GM12875 (cell line): ENCODE measurements at regions not wholly inside any gene's neighbourhood (a gene's known extent, or its start where the extent isn't known, plus 50 kb on each side); places are given as distances from the start of the nearest gene placed in this dataset.

ENCODE experiments used
- H3K4me3 ChIP-seq: one replicate; pipeline ENCODE4 v1.5.1; 2011; ENCODE audit warnings: low read depth, low read length, control low read depth
- TF ChIP-seq, protein P1 (sequence below): IDR thresholded peaks from 2 replicates; pipeline ENCODE4 v1.5.1; 2011; ENCODE audit warnings: low read depth, mild to moderate bottlenecking, control low read depth, inconsistent platforms, low read length, moderate library complexity, borderline replicate concordance; ENCODE audit not compliant: insufficient read depth

GRCh38 chr13:106390367-106390766, 145.1 kb downstream of the EFNB2 start:
- H3K4me3 ChIP-seq: no peak overlapping the region
- TF ChIP-seq, protein P1, sequence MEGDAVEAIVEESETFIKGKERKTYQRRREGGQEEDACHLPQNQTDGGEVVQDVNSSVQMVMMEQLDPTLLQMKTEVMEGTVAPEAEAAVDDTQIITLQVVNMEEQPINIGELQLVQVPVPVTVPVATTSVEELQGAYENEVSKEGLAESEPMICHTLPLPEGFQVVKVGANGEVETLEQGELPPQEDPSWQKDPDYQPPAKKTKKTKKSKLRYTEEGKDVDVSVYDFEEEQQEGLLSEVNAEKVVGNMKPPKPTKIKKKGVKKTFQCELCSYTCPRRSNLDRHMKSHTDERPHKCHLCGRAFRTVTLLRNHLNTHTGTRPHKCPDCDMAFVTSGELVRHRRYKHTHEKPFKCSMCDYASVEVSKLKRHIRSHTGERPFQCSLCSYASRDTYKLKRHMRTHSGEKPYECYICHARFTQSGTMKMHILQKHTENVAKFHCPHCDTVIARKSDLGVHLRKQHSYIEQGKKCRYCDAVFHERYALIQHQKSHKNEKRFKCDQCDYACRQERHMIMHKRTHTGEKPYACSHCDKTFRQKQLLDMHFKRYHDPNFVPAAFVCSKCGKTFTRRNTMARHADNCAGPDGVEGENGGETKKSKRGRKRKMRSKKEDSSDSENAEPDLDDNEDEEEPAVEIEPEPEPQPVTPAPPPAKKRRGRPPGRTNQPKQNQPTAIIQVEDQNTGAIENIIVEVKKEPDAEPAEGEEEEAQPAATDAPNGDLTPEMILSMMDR: no peak

GRCh38 chr13:106385654-106386053, 149.8 kb downstream of the EFNB2 start:
- TF ChIP-seq, protein P1: no peak
- H3K4me3 ChIP-seq: no peak overlapping the region

DNA sequence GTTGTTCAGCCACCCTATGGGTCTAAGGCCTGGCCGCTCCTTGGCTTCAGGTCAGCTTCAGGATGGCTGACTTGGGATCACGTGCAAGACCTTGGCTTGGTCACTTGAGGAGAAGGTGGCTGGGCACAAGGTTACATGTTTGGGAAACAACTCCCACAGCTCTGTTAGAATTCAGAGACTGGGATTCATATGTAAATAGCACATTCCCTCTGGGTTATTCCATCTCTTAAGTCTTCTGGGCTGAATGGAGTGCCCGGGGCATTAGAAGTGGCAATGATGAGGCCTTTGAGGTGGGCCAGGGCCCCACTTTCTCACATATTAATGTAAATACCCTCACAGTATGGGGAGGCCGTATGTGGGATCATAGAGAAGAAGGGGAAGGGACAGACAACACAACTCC, 150.9 kb downstream of the EFNB2 start:
- no peak overlapping the region for H3K4me3 ChIP-seq
- TF ChIP-seq, protein P1: no peak

- H3K4me3 ChIP-seq: no peak overlapping the region
- TF ChIP-seq, protein P1: no peak
Measured at GRCh38 chr13:106383791-106384190, 151.7 kb downstream of the EFNB2 start.

DNA sequence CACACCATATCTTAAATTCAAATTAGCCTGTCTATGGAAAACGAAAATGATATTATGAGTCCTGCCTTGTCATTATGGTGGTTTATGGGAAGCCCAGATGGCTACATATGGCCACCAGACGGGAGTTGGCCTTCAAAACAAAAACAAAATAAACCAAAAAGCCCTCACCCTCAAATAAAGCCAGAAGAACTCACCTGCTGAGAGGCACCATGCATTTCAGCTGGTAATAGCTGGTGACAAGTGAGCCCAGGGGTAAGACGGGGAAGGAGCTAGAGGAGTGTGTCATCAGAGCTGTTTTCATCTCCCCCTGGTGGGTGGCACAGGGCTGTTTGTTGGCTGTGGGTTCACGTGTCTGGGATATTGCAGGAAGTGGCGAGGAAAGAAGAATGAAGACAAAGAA, 152.9 kb downstream of the EFNB2 start:
- TF ChIP-seq, protein P1: no peak
- no peak overlapping the region for H3K4me3 ChIP-seq

DNA sequence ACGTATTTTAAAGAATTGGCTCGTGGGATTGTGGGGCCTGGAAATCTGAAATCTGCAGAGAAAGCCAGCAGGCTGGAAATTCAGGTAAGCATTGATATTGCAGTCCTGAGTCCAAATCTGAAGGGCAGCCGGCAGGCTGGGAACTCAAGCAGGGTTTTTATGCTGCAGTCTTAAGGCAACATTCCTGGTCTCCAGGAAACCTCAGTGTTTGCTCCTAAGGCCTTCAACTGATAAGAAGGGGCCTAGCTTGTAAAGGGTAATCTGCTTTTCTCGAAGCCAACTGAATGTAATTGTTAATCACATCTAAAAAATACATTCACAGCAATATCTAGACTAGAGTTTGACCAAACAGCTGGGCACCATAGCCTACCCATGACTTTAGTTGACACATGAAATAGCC, 154.4 kb downstream of the EFNB2 start:
- TF ChIP-seq, protein P1: no peak
- H3K4me3 ChIP-seq: no peak overlapping the region

- H3K4me3 ChIP-seq: no peak overlapping the region
- TF ChIP-seq, protein P1: no peak
Measured at GRCh38 chr13:106377931-106378662, 157.4 kb downstream of the EFNB2 start.
